ENCODE measurements at regions not wholly inside any gene's neighbourhood (a gene's known extent, or its start where the extent isn't known, plus 50 kb on each side); places are given as distances from the start of the nearest gene placed in this dataset.

- DNase-seq (ENCODE audit: low read depth), result no peak
Measured at GRCh38 chr12:45626965-45627364, 102.5 kb upstream of the ARID2 start.

- DNase-seq (ENCODE audit: low read depth), result no peak
Measured at GRCh38 chr12:45627407-45628069, 102.0 kb upstream of the ARID2 start.

GRCh38 chr12:45629292-45629691 is 100.2 kb upstream of the ARID2 start:
- no peak for DNase-seq (ENCODE audit: low read depth)

GRCh38 chr12:45633733-45634132 is 95.8 kb upstream of the ARID2 start:
- no peak for DNase-seq (ENCODE audit: low read depth)

- no peak for DNase-seq (ENCODE audit: low read depth)
Measured at GRCh38 chr12:45634273-45634917, 95.1 kb upstream of the ARID2 start.

- no peak for DNase-seq (ENCODE audit: low read depth)
Measured at GRCh38 chr12:45637242-45637641, 92.3 kb upstream of the ARID2 start.

- DNase-seq (ENCODE audit: low read depth), result no peak
Measured at GRCh38 chr12:45637706-45638105, 91.8 kb upstream of the ARID2 start.

GRCh38 chr12:45638386-45638785 is 91.1 kb upstream of the ARID2 start:
- DNase-seq (ENCODE audit: low read depth), result no peak

GRCh38 chr12:45644541-45644940 is 85.0 kb upstream of the ARID2 start:
- peak; percentile 37 for DNase-seq (ENCODE audit: low read depth)

GRCh38 chr12:45646851-45647581 is 82.5 kb upstream of the ARID2 start:
- no peak for DNase-seq (ENCODE audit: low read depth)

- peak; percentile 95 for DNase-seq (ENCODE audit: low read depth)
Measured at GRCh38 chr12:45648070-45648469, 81.4 kb upstream of the ARID2 start.

- no peak for DNase-seq (ENCODE audit: low read depth)
Measured at GRCh38 chr12:45651029-45651428, 78.5 kb upstream of the ARID2 start.

GRCh38 chr12:45654002-45654665 is 75.4 kb upstream of the ARID2 start:
- DNase-seq (ENCODE audit: low read depth), result no peak

- DNase-seq (ENCODE audit: low read depth), result no peak
Measured at GRCh38 chr12:45655186-45655585, 74.3 kb upstream of the ARID2 start.

GRCh38 chr12:45655743-45656142 is 73.8 kb upstream of the ARID2 start:
- DNase-seq (ENCODE audit: low read depth), result no peak

GRCh38 chr12:45658020-45658419 is 71.5 kb upstream of the ARID2 start:
- no peak for DNase-seq (ENCODE audit: low read depth)

GRCh38 chr12:45660330-45660729 is 69.2 kb upstream of the ARID2 start:
- DNase-seq (ENCODE audit: low read depth), result no peak

GRCh38 chr12:45663455-45663854 is 66.1 kb upstream of the ARID2 start:
- DNase-seq (ENCODE audit: low read depth), result no peak

GRCh38 chr12:45665941-45666340 is 63.6 kb upstream of the ARID2 start:
- no peak for DNase-seq (ENCODE audit: low read depth)

- no peak for DNase-seq (ENCODE audit: low read depth)
Measured at GRCh38 chr12:45666396-45666795, 63.1 kb upstream of the ARID2 start.

GRCh38 chr12:45666816-45667215 is 62.7 kb upstream of the ARID2 start:
- no peak for DNase-seq (ENCODE audit: low read depth)

- no peak for DNase-seq (ENCODE audit: low read depth)
Measured at GRCh38 chr12:45667761-45668160, 61.7 kb upstream of the ARID2 start.

Measured in myocyte (in vitro differentiated cells).